ENCODE measurements at regions not wholly inside any gene's neighbourhood (a gene's known extent, or its start where the extent isn't known, plus 50 kb on each side); places are given as distances from the start of the nearest gene placed in this dataset.

DNA sequence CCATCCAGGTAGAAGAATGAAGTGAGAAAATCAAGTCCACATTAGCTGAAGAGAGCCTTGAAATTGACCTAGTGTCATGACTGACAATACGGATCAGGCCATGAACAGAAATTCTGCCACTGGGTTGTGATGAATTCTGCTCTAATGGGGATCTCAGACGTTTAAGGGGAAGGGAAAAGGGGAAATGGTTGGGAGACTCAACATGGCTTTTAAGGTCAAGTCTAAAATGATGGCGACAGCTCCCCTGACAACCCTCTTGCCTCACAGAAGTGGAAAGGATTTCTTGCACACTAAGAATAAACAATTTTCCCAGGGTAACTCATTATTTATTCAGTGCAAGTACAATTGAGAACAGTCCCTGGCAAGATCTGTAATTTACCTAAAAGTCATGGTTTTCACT is 302.5 kb upstream of the ACVR2A start:
- TF ChIP-seq CTCF (IDR thresholded peaks at IDR 0.05) (no peak), POLR2A (IDR thresholded peaks at IDR 0.05) (no peak)

Data from Peyer's patch (tissue), 4 donors.